Tibial nerve (tissue), 4 donors: ENCODE measurements at regions not wholly inside any gene's neighbourhood (a gene's known extent, or its start where the extent isn't known, plus 50 kb on each side); places are given as distances from the start of the nearest gene placed in this dataset.
"Not testable (repeated sequence)": the region's sequence is repeated elsewhere in the genome, so short reads cannot be mapped to it uniquely, and the experiment has no call there.

Experiments used
- DNase-seq, 2 donors: peaks; one replicate each; pipeline ENCODE4 v3.0.0-alpha.2; 2019; ENCODE audit warnings: low spot score in 2 of 2
- H3K27ac ChIP-seq, 4 donors: fragments of 200-600 bp; sonication (generic) in 3 of 4; one replicate each; pipeline ENCODE4 v1.5.1; 2017 to 2019; ENCODE audit warnings: mild to moderate bottlenecking in 1 of 4
- H3K27me3 ChIP-seq, 2 donors: fragments of 200-600 bp; sonication (generic) in 1 of 2; one replicate each; pipeline versions ENCODE4 v1.5.1 to v1.6.0; 2017 to 2019
- H3K36me3 ChIP-seq, 3 donors: fragments of 200-600 bp; sonication (generic); one replicate each; pipeline ENCODE4 v1.5.1; 2018 to 2019
- H3K4me1 ChIP-seq, 4 donors: fragments of 200-600 bp; sonication (generic) in 3 of 4; one replicate each; pipeline ENCODE4 v1.5.1; 2017 to 2019
- H3K4me3 ChIP-seq, 4 donors: fragments of 200-600 bp; sonication (generic) in 3 of 4; one replicate each; pipeline ENCODE4 v1.5.1; 2017 to 2019; ENCODE audit warnings: mild to moderate bottlenecking in 1 of 4, moderate library complexity in 1 of 4
- H3K9me3 ChIP-seq, 4 donors: fragments of 200-600 bp; sonication (generic) in 3 of 4; one replicate each; pipeline ENCODE4 v1.5.1; 2017 to 2019
- CTCF ChIP-seq, 5 experiments: fragments of 200-600 bp in 3 of 5; fragments of 450-650 bp in 2 of 5; sonication (generic) in 3 of 5; IDR thresholded peaks; one replicate each; pipeline ENCODE4 v1.5.1; 2016 to 2019; ENCODE audit warnings: antibody characterized with exemption in 5 of 5, mild to moderate bottlenecking in 3 of 5, moderate library complexity in 2 of 5
- EP300 ChIP-seq, 2 donors: sonication (generic); formaldehyde crosslinking; IDR thresholded peaks; one replicate each; pipeline ENCODE4 v1.6.1; 2017; ENCODE audit warnings: antibody characterized with exemption in 2 of 2, mild to moderate bottlenecking in 1 of 2
- POLR2A ChIP-seq, 2 donors: fragments of 450-650 bp; IDR thresholded peaks; one replicate each; pipeline ENCODE4 v1.6.1; 2017; ENCODE audit warnings: antibody characterized with exemption in 2 of 2, mild to moderate bottlenecking in 2 of 2, moderate library complexity in 2 of 2
- WGBS, 2 donors: methylation state at CpG; one replicate each; pipeline ENCODE4 v1.1.5; 2018; 5-methylcytosine and 5-hydroxymethylcytosine counted together

GRCh38 chr4:78660559-78660958 is 109.0 kb downstream of the ANXA3 start:
- no peak for TF ChIP-seq CTCF (IDR thresholded peaks at IDR 0.05)
- no peak for TF ChIP-seq EP300 (IDR thresholded peaks at IDR 0.05)
- TF ChIP-seq POLR2A (IDR thresholded peaks at IDR 0.05) = no peak
- no peaks in the 10 kb centered on the region for H3K9me3 ChIP-seq
- H3K27ac ChIP-seq = peak overlapping the region in 1 of 4 donors; percentile 73
- no peaks in the 10 kb centered on the region for H3K27me3 ChIP-seq
- H3K36me3 ChIP-seq = no peaks in the 10 kb centered on the region
- 87 to 93% methylated on average over 4 of the region's 4 CpGs for WGBS, 2 donors
- no peak overlapping the region for H3K4me3 ChIP-seq
- no peak for DNase-seq
- peaks cover 0 to 57% (median 19%) of the 10 kb centered on the region in 4 donors for H3K4me1 ChIP-seq

GRCh38 chr4:78661086-78661690 is 109.6 kb downstream of the ANXA3 start:
- Histone ChIP-seq H3K27ac (peak overlapping the region in 3 of 4 donors; percentile 46 to 73 (median 63)), H3K9me3 (no peaks in the 10 kb centered on the region), H3K36me3 (no peaks in the 10 kb centered on the region), H3K4me1 (peaks cover 0 to 56% (median 19%) of the 10 kb centered on the region in 4 donors), H3K4me3 (no peak overlapping the region), H3K27me3 (no peaks in the 10 kb centered on the region)
- TF ChIP-seq CTCF (IDR thresholded peaks at IDR 0.05) (no peak), POLR2A (IDR thresholded peaks at IDR 0.05) (no peak), EP300 (IDR thresholded peaks at IDR 0.05) (no peak)
- no peak for DNase-seq
- WGBS, 2 donors = 68 to 74% methylated on average over 3 of the region's 3 CpGs

- DNase-seq = no peak
- WGBS, 2 donors = 7 to 10% methylated on average over 3 of the region's 3 CpGs
- Histone ChIP-seq H3K4me3 (peak overlapping the region in 1 of 4 donors; percentile 3), H3K9me3 (no peaks in the 10 kb centered on the region), H3K36me3 (no peaks in the 10 kb centered on the region), H3K27ac (peak overlapping the region in 3 of 4 donors; percentile 46 to 73 (median 63)), H3K4me1 (peaks cover 0 to 51% (median 21%) of the 10 kb centered on the region in 4 donors), H3K27me3 (no peaks in the 10 kb centered on the region)
- no peak for TF ChIP-seq POLR2A (IDR thresholded peaks at IDR 0.05)
- peak in 1 of 2 donors; percentile 64 for TF ChIP-seq EP300 (IDR thresholded peaks at IDR 0.05)
Observed at GRCh38 chr4:78661921-78662521, 110.5 kb downstream of the ANXA3 start.

GRCh38 chr4:78662658-78663057 is 111.1 kb downstream of the ANXA3 start:
- no peaks in the 10 kb centered on the region for H3K27me3 ChIP-seq
- TF ChIP-seq POLR2A (IDR thresholded peaks at IDR 0.05) = no peak
- TF ChIP-seq EP300 (IDR thresholded peaks at IDR 0.05) = no peak
- no peak for TF ChIP-seq CTCF (IDR thresholded peaks at IDR 0.05)
- no peaks in the 10 kb centered on the region for H3K36me3 ChIP-seq
- 83 to 86% methylated on average over 1 of the region's 1 CpG for WGBS, 2 donors
- H3K9me3 ChIP-seq = no peaks in the 10 kb centered on the region
- peak overlapping the region in 3 of 4 donors; percentile 46 to 73 (median 63) for H3K27ac ChIP-seq
- DNase-seq = no peak
- peak overlapping the region in 1 of 4 donors; percentile 3 for H3K4me3 ChIP-seq
- peaks cover 0 to 44% (median 22%) of the 10 kb centered on the region in 4 donors for H3K4me1 ChIP-seq

- DNase-seq = not testable (repeated sequence)
- 91 to 92% methylated on average over 5 of the region's 5 CpGs for WGBS, 2 donors
Observed at GRCh38 chr4:78664296-78664695, 111.9 kb upstream of the BMP2K start.

GRCh38 chr4:78665216-78665770 is 110.9 kb upstream of the BMP2K start:
- Histone ChIP-seq H3K4me3 (no peak overlapping the region), H3K4me1 (peaks cover 0 to 24% (median 21%) of the 10 kb centered on the region in 4 donors), H3K9me3 (no peaks in the 10 kb centered on the region), H3K27ac (no peak overlapping the region), H3K36me3 (no peaks in the 10 kb centered on the region), H3K27me3 (no peaks in the 10 kb centered on the region)
- DNase-seq = no peak
- TF ChIP-seq POLR2A (IDR thresholded peaks at IDR 0.05) = no peak

More at GRCh38 chr4:78664296-78664695, 111.9 kb upstream of the BMP2K start:
- not testable (repeated sequence) for H3K4me3 ChIP-seq, H3K27ac ChIP-seq, H3K9me3 ChIP-seq, H3K27me3 ChIP-seq, H3K36me3 ChIP-seq
- peaks cover 0 to 30% (median 23%) of the 10 kb centered on the region in 4 donors for H3K4me1 ChIP-seq
